ENCODE measurements at regions not wholly inside any gene's neighbourhood (a gene's known extent, or its start where the extent isn't known, plus 50 kb on each side); places are given as distances from the start of the nearest gene placed in this dataset.
A peak's percentile ranks its signal among the peaks of the same experiment; 100 is the strongest.
"Not testable (repeated sequence)": the region's sequence is repeated elsewhere in the genome, so short reads cannot be mapped to it uniquely, and the experiment has no call there.

DNA sequence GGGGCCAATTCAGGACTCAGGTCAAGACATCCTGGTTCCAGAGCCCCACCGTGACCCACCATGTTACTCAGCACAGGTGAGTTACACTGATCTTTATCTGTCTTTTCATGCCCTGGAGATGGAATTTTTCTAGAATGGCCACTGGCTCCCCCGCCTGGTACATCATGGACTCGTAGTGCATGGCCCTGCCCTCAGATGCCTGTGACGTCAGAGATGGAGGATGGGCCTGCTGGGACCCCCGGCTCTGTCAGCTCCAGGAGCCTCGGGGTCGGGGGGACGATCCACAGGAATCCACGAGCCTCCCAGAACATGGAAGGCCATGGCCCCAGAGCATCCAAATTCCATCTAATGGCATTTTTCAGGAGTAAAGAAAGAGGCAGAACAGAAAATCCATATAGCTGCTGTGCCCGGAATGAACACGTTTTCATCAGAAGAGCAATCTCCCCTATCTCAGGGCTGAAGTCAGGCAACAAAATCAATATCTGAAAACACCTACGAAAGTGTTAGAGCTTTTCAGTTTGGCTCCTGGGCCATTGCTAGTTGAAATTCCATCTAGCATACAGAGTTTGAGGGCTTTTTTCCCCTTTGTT is 146.7 kb upstream of the SFSWAP start:
- peak; percentile 66 for DNase-seq

DNA sequence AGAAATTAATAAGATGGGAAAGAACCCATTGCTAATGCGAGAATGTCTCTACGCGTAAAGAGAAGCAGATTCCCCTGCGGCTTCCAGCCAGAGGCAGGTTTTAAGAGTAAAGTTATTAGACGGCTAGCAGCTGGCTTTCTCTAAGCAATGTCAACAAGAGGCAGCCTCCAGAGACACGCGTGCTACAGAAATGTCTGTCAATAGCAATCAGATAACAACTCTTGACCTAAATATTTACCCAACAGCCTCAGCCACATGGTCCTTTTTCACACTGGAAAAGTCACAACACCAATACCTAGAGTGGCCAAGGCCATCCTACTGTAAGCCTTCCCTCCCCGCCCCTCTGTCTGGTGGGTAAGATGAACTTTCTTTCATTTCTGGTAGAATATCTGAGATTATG is 146.0 kb upstream of the SFSWAP start:
- peak; percentile 91 for DNase-seq

DNA sequence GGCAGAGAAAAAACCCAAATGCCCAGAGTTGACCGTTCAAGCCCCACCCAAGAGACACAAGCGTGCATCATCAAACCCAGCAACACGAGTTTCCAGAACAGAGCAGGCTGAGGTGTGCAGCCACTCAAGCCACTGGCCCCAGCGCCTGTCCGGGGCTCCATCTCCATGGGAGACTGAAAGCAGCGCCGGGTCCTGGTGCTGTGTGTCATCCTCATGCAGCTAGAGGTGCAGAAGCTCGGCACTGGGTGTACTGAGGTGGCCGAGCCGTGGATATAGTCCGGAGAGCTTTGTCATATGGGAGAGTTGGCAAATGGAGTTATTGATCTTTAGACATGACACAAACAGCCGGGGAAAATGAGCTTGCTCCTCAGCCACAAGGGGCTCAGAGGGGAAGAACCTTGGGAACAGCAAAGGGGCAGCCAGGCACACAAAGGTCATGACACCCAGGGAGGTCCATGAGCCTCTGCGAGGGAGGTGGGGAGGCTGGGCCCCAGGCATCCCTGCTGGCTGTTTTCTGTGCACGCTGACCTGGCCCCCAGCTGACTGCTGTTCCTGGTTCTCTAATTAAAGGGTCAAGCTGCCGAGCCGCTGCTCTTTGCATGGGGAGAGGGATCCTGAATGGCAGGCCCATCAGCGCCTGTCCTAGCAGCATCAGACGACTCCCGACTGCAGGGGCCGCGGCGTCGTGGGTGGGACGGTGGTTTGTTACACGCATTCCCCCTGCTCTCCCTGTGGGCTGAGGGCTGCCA is 145.4 kb upstream of the SFSWAP start:
- peak; percentile 55 for DNase-seq

- no peak for DNase-seq
Observed at GRCh38 chr12:131568336-131568735, 142.6 kb upstream of the SFSWAP start.

DNA sequence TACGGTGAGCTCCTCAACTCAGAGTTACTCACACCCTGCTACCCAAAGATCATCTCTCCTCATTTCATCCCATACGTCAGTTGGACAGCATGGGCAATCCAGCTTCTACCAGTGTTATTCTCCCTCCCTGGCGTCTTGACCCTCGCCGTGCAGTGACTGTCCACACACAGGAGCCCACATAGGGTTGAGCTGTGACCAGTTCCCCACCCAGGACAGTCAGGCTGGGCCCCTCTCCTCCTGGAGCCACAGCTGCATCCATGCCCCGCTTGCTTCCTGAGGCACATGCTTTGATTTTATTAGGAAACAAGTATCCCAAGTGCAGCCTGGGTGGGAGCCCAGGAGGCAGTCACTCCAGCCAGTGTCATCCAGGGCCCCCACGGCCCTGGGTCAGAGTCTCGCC is 140.3 kb upstream of the SFSWAP start:
- no peak for DNase-seq

DNA sequence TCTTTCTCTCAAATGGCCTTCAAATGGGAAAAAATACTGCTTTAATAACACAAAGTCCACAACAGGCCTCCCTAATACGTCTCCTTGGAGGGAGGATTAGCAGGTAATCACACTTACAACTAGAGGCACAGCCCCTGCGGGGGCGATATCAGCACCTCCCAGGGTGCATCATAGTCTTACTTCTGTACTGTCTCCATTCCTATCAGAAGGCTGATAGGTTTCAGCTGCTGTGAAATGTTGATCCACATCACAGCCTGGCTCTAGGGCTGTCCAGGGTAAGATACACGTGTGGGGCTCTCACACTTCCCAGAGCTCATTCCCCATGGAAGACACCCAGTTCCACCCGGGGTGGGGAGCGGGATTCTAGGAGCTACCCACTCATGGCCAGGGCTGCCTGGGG is 139.1 kb upstream of the SFSWAP start:
- no peak for DNase-seq

DNA sequence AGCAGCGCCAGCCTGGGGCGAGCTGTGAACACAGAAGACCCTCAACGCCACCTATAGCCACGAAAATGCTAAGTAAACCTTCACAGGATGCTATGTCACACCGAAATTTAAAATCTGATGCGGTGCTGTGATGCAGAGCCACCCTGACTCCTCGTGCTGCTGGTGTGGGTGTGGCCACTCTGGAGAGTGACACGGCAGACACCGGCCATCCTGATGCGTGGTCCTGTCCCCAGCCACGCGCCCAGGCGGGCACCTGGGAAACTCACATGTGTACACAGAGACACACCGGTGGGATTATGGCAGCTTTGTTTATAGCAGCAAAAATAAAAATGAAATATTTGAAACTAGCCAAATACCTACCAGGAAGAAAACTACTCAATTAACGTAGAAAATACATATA is 138.3 kb upstream of the SFSWAP start:
- DNase-seq = no peak

- no peak for DNase-seq
Observed at GRCh38 chr12:131573631-131574394, 137.1 kb upstream of the SFSWAP start.

DNA sequence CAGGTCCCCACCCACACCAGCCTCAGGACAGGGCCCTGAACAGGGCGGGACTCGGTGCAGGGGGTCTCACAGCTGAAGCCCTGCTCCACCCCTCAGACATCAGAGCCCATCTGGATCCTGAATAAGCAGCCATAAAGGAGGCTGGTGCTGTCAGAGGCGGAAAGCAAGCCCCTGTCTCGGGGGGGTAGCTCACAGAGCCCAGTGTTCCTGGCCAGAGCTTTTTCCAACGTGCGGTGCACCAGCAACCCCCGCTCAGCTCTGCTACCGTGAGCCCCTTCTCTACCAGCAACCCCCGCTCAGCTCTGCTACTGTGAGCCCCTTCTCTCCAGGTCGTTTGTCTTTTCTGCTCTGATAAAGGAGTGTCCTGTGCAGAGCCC is 136.5 kb upstream of the SFSWAP start:
- no peak for DNase-seq

- no peak for DNase-seq
Observed at GRCh38 chr12:131575371-131575770, 135.5 kb upstream of the SFSWAP start.

- DNase-seq = not testable (repeated sequence)
Observed at GRCh38 chr12:131576734-131577133, 134.2 kb upstream of the SFSWAP start.

GRCh38 chr12:131577766-131578165 is 133.1 kb upstream of the SFSWAP start:
- DNase-seq = no peak

GRCh38 chr12:131578828-131579470 is 131.9 kb upstream of the SFSWAP start:
- no peak for DNase-seq

DNA sequence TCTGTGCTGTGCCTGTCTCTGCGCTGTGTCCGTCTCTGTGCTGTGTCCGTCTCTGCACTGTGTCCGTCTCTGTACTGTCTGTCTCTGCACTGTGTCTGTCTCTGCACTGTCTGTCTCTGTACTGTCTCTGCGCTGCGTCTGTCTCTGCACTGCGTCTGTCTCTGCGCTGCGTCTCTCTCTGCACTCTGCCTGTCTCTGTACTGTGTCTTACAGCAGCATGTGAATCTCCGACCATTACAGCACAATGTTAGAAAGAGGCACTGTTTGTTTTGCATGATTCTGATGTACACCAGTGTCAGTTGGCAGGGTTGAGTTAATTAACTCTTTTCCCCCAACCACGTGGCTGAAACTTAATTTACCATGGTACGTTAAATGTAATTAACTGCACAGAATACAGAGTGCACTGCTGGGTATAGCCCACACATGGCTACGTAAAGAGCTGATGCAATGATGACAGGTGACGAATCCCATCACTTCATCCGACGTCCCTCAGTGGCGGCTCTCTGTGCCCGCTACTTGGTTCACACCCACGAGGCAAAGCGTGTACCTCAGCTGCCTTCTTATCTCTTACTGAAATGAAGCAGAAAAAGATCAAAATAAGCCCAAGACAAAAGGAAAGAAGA is 127.7 kb upstream of the SFSWAP start:
- no peak for DNase-seq

- DNase-seq = no peak
Observed at GRCh38 chr12:131586269-131586668, 124.6 kb upstream of the SFSWAP start.

DNA sequence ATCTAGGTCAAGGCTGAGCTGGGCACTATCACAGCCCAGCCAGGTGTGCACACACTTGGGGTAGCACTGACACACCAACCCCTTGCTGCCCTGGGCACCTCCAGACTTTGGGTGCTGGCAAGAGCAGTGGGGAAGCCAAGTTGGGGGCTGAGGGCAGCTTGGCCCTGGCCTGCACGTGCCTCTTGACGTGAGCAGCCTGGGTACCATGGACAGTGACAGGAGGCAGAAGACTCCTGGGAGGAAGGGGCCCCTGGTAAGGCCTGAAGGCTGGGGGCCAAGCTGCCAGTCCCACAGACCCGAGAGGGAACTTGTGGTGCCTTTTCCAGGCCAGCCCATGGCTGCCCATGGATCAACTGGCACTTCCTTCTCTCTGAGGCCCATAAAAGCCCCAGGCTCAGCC is 124.1 kb upstream of the SFSWAP start:
- DNase-seq = no peak

GRCh38 chr12:131587565-131587964 is 123.3 kb upstream of the SFSWAP start:
- no peak for DNase-seq

DNA sequence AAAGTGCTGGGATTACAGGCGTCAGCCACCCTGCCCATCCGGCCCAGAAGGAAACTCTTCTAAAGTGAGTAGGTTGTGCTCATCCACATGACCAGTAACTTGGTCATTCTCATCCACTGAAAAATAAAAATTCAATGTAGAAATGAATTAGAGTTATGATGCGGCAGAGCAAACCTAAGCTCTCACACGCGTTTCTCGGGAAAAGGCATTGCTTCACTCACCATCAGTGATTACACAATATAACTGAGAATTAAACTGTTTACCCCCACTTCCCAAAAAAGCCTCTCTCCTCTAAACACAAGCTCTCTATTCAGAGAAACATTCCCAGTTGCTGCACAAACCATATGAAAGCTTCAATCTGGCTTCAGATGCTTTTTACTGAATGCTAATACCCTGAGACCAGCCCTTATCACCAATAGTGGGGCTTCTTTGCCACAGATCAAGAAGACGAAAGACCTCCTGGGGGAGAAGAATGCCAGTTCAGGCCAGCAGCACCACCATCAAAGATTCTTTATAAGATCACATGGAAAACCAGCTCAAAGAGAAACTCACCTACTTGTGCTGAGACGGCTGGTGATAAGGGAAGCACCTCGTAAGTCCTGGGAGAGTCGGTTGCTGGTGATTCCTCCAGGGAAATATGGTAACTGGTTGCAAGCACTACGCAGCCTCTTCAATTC is 121.5 kb upstream of the SFSWAP start:
- no peak for DNase-seq

DNA sequence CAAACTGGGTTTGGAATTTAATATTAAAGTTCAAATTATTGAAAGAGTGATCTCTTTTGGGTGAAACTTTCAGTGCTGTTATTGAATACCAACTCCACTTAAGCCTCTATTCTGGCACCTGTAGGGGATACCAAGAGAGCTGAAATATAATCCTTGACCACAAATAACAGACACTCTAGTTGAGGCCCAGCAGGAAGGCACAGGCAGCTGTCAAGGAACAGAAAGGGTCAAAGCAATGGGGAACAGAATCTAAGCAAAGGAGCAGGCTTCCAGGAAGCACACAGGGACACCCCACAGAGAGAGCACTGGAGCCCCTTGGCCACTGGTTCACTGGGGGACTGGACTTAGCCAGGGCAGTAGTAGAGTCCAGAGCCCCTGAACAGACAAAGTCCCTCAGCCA is 120.9 kb upstream of the SFSWAP start:
- DNase-seq = peak; percentile 22

DNA sequence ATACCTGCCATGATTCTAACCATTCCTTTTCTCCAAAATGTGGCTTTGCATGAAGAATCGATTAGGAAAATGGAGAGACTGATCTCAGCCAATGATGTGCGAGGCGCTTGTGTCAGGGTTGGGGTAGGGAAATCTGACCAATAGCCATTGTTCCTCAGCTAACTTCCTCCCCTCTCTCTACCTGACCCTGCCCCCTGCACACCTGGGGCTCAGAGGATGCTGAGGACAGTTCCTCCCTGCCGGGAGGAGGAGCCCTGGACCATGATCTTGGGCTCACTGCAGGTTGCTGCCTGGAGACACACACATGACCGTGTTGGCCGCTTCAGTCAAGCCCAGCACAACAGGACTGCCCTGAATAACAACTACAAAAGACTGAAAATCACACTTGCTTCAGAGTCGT is 119.8 kb upstream of the SFSWAP start:
- no peak for DNase-seq

- DNase-seq = no peak
Observed at GRCh38 chr12:131591714-131592709, 118.9 kb upstream of the SFSWAP start.
